22Rv1 (cell line): ENCODE measurements at regions not wholly inside any gene's neighbourhood (a gene's known extent, or its start where the extent isn't known, plus 50 kb on each side); places are given as distances from the start of the nearest gene placed in this dataset.

Source experiments
- H3K27ac ChIP-seq: fragments of 450-650 bp; 2 replicates; pipeline ENCODE4 v1.5.1; 2017
- CTCF ChIP-seq: fragments of 450-650 bp; IDR thresholded peaks from 2 replicates; pipeline ENCODE4 v1.5.1; 2017; ENCODE audit warnings: mild to moderate bottlenecking
- ZFX ChIP-seq: fragments of 450-650 bp; IDR thresholded peaks from 2 replicates; pipeline ENCODE4 v1.6.1; 2017; ENCODE audit warnings: antibody characterized with exemption, borderline replicate concordance

GRCh38 chr13:55219538-55219937 lies 1921.2 kb upstream of the PRR20A start:
- no peak overlapping the region for H3K27ac ChIP-seq
- TF ChIP-seq CTCF (no peak), ZFX (no peak)

- H3K27ac ChIP-seq, result no peak overlapping the region
- TF ChIP-seq CTCF (no peak), ZFX (no peak)
These were observed 1910.7 kb upstream of the PRR20A start for GRCh38 chr13:55229906-55230569.

GRCh38 chr13:55230570-55230908 lies 1910.2 kb upstream of the PRR20A start:
- TF ChIP-seq ZFX, result no peak
- no peak for TF ChIP-seq CTCF
- H3K27ac ChIP-seq, result no peak overlapping the region

GRCh38 chr13:55234311-55234710 lies 1906.4 kb upstream of the PRR20A start:
- TF ChIP-seq ZFX (no peak), CTCF (no peak)

GRCh38 chr13:55245005-55245644 lies 1895.6 kb upstream of the PRR20A start:
- no peak overlapping the region for H3K27ac ChIP-seq
- TF ChIP-seq ZFX (no peak), CTCF (peak; percentile 71)

More at GRCh38 chr13:55234311-55234710, 1906.4 kb upstream of the PRR20A start:
- H3K27ac ChIP-seq, result no peak overlapping the region

GRCh38 chr13:55255236-55255635 lies 1885.5 kb upstream of the PRR20A start:
- H3K27ac ChIP-seq, result no peak overlapping the region
- TF ChIP-seq CTCF (no peak), ZFX (no peak)

- H3K27ac ChIP-seq, result no peak overlapping the region
- TF ChIP-seq CTCF (no peak), ZFX (no peak)
These were observed 1877.7 kb upstream of the PRR20A start for GRCh38 chr13:55263045-55263444.
